ENCODE measurements at regions not wholly inside any gene's neighbourhood (a gene's known extent, or its start where the extent isn't known, plus 50 kb on each side); places are given as distances from the start of the nearest gene placed in this dataset.

GRCh38 chrX:22345884-22346283 is 73.2 kb downstream of the CBLL2 start:
- TF ChIP-seq CTCF (IDR thresholded peaks at IDR 0.05; ENCODE audit: borderline replicate concordance, control extremely low read depth, extremely low read depth, insufficient read depth, missing control alignments) = no peak
- DNase-seq (ENCODE audit: low spot score) = no peak
- in situ Hi-C loops (cut with MboI; ENCODE audit: low sequenced_read_pairs, unreplicated experiment) = no loop called here

GRCh38 chrX:22347491-22347890 is 74.8 kb downstream of the CBLL2 start:
- TF ChIP-seq CTCF (IDR thresholded peaks at IDR 0.05; ENCODE audit: borderline replicate concordance, control extremely low read depth, extremely low read depth, insufficient read depth, missing control alignments) = no peak
- no peak for DNase-seq (ENCODE audit: low spot score)
- in situ Hi-C loops (cut with MboI; ENCODE audit: low sequenced_read_pairs, unreplicated experiment) = no loop called here

- TF ChIP-seq CTCF (IDR thresholded peaks at IDR 0.05; ENCODE audit: borderline replicate concordance, control extremely low read depth, extremely low read depth, insufficient read depth, missing control alignments) = no peak
- no peak for DNase-seq (ENCODE audit: low spot score)
- in situ Hi-C loops (cut with MboI; ENCODE audit: low sequenced_read_pairs, unreplicated experiment) = no loop called here
Observed at GRCh38 chrX:22349116-22349515, 76.4 kb downstream of the CBLL2 start.

GRCh38 chrX:22351076-22351475 is 78.4 kb downstream of the CBLL2 start:
- TF ChIP-seq CTCF (IDR thresholded peaks at IDR 0.05; ENCODE audit: borderline replicate concordance, control extremely low read depth, extremely low read depth, insufficient read depth, missing control alignments) = no peak
- in situ Hi-C loops (cut with MboI; ENCODE audit: low sequenced_read_pairs, unreplicated experiment) = no loop called here
- DNase-seq (ENCODE audit: low spot score) = no peak

GRCh38 chrX:22351966-22352365 is 79.3 kb downstream of the CBLL2 start:
- in situ Hi-C loops (cut with MboI; ENCODE audit: low sequenced_read_pairs, unreplicated experiment) = no loop called here
- no peak for TF ChIP-seq CTCF (IDR thresholded peaks at IDR 0.05; ENCODE audit: borderline replicate concordance, control extremely low read depth, extremely low read depth, insufficient read depth, missing control alignments)
- DNase-seq (ENCODE audit: low spot score) = no peak

GRCh38 chrX:22357621-22358020 is 84.9 kb downstream of the CBLL2 start:
- no peak for DNase-seq (ENCODE audit: low spot score)
- no peak for TF ChIP-seq CTCF (IDR thresholded peaks at IDR 0.05; ENCODE audit: borderline replicate concordance, control extremely low read depth, extremely low read depth, insufficient read depth, missing control alignments)
- in situ Hi-C loops (cut with MboI; ENCODE audit: low sequenced_read_pairs, unreplicated experiment) = no loop called here

GRCh38 chrX:22360129-22360528 is 87.4 kb downstream of the CBLL2 start:
- DNase-seq (ENCODE audit: low spot score) = no peak
- in situ Hi-C loops (cut with MboI; ENCODE audit: low sequenced_read_pairs, unreplicated experiment) = no loop called here
- TF ChIP-seq CTCF (IDR thresholded peaks at IDR 0.05; ENCODE audit: borderline replicate concordance, control extremely low read depth, extremely low read depth, insufficient read depth, missing control alignments) = no peak

Data from GM13976 (cell line).